AG10803 (cell line): ENCODE measurements at regions not wholly inside any gene's neighbourhood (a gene's known extent, or its start where the extent isn't known, plus 50 kb on each side); places are given as distances from the start of the nearest gene placed in this dataset.

ENCODE experiments used
- DNase-seq: peaks from one replicate; pipeline ENCODE4 v3.0.0; 2010; ENCODE audit warnings: low read depth
- H3K4me3 ChIP-seq: 2 replicates; pipeline ENCODE4 v1.5.1; 2011; ENCODE audit warnings: mild to moderate bottlenecking, low read length, control low read depth
- TF ChIP-seq, protein P1 (sequence below): conservative IDR thresholded peaks from 2 replicates; pipeline ENCODE4 v1.5.1; 2011; ENCODE audit warnings: mild to moderate bottlenecking, low read length, control low read depth, inconsistent platforms

DNA sequence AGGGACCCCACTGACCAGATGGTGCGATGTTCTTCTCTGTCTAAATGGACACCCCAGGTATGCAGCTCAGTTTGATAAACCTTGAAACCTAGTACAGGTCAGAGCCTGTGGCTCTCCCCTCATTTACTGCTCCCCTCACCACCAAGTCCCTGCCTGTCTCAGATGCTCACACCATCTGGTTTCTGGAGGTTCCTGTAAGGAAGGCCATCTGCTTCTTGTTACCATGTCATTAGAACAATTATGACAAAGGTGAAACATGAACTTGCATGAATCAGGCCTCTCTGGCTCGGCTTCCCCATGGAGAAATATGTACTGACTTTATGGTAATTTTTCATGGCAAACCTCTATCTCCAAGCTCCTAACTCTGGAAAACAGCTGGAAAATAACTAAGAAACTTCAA, 965.7 kb downstream of the UQCRFS1 start:
- no peak for DNase-seq
- TF ChIP-seq, protein P1, sequence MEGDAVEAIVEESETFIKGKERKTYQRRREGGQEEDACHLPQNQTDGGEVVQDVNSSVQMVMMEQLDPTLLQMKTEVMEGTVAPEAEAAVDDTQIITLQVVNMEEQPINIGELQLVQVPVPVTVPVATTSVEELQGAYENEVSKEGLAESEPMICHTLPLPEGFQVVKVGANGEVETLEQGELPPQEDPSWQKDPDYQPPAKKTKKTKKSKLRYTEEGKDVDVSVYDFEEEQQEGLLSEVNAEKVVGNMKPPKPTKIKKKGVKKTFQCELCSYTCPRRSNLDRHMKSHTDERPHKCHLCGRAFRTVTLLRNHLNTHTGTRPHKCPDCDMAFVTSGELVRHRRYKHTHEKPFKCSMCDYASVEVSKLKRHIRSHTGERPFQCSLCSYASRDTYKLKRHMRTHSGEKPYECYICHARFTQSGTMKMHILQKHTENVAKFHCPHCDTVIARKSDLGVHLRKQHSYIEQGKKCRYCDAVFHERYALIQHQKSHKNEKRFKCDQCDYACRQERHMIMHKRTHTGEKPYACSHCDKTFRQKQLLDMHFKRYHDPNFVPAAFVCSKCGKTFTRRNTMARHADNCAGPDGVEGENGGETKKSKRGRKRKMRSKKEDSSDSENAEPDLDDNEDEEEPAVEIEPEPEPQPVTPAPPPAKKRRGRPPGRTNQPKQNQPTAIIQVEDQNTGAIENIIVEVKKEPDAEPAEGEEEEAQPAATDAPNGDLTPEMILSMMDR: no peak
- no peak overlapping the region for H3K4me3 ChIP-seq

DNA sequence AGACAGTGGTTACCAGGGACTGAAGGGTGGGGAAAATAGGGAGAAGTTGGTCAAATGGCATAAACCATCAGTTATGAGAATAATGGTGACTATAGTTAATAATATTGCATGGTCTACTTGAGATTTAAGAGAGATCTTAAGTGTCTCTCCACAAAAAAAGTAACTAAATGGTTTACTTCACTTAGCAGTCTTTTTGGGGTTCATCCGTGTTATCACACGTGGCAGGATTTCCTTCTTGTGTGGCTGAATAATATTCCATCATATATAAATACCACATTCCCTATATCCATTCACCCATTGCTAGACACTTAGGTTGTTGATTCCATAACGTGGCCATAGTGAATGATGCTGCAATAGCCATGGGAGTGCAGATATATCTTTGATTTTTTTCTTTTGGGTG, 967.0 kb downstream of the UQCRFS1 start:
- no peak for DNase-seq
- TF ChIP-seq, protein P1: no peak
- H3K4me3 ChIP-seq: no peak overlapping the region

DNA sequence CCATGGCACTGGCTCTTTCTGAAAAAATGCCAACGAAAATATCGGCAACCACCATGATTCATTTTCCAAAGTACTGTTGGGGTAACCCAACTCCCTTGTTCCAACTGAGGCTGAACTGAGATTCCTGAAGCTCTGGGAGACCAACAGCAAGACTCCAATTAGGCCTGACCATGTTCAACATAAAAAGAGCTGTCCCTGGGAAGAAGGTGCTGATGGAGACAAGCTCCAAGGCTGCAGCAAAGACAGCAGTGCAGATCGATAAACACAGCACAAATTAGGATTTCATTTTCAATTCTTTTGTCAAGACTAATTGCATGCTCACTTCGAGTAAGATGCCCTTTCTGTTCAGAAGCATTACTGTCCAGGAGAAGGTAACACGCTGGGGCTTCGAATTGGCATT, 968.0 kb downstream of the UQCRFS1 start:
- H3K4me3 ChIP-seq: no peak overlapping the region
- TF ChIP-seq, protein P1: no peak
- no peak for DNase-seq

DNA sequence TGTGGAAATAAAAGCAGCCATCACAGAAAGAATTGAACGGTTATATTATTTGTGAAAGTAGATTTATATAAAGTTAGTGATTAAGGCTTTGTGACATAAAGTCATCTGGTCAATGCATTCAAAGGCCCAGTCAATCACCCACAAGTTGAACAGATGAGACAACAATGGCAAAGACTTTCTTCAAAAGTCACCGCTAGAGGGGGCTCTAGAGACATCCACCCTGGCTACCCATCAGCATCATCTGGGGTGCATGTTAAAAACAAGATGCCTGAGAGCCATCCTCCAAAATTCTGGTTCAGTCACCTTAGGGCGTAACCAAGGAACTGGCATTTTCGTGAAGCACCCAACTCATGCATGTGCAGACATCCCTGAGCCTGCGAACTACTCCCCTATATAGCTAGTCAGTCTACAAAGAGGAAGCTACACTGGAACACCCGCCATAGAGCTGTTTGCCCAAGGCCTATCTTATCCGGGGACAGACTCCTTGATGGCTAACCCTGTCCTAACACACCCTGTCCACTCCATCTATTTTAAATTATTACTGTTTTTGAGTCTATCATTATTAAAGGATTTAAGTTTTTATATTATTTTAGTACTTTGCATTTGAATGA, 970.5 kb downstream of the UQCRFS1 start:
- DNase-seq: peak; percentile 43
- H3K4me3 ChIP-seq: no peak overlapping the region
- TF ChIP-seq, protein P1: peak; percentile 80

DNA sequence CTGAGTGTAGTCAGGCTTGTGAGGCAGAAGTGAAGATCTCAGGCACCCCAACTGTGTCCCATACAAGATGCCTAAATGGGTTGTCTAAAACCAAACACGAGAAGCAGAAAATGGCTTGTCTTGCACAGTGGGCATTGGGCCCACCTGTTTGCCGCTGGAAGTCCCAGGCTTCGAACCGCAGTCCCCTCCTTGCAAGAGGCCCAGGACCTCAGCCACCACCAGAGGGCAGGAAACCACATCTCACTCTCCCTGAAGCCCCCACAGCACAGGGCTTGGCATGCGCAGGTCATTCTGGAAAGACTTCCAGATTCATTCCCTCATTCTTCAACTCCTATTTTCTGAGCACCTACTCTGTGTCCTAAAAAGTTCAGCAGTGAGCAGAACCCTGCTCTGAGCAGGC, 973.7 kb downstream of the UQCRFS1 start:
- H3K4me3 ChIP-seq: no peak overlapping the region
- TF ChIP-seq, protein P1: peak; percentile 22; the same call in 1 of the 2 replicates
- no peak for DNase-seq

DNA sequence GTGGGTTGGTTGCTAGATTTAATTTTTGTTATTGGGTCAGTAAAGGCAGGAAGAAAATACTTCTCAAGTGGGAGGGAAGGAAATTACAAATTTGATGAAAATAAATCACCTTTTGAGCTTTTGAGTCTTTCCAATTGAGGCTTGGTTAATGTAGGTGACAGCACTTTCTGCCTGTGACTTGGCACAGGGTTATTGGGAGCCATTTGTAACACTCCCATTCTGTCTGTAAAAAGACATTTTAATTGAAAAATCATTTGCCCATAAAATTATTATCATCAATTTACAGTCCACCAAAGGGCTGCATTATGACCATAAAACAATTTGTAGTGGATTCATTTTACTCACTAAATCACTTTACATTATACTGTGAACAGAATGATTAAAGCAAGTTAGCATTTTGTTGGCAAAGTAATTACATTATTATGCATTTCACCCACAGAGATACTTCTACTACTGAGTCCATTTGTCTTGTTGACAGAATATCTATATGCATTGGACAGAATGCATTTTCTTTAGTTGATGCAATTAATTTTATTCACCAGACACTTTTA, 974.6 kb downstream of the UQCRFS1 start:
- no peak for DNase-seq
- TF ChIP-seq, protein P1: no peak
- no peak overlapping the region for H3K4me3 ChIP-seq

DNA sequence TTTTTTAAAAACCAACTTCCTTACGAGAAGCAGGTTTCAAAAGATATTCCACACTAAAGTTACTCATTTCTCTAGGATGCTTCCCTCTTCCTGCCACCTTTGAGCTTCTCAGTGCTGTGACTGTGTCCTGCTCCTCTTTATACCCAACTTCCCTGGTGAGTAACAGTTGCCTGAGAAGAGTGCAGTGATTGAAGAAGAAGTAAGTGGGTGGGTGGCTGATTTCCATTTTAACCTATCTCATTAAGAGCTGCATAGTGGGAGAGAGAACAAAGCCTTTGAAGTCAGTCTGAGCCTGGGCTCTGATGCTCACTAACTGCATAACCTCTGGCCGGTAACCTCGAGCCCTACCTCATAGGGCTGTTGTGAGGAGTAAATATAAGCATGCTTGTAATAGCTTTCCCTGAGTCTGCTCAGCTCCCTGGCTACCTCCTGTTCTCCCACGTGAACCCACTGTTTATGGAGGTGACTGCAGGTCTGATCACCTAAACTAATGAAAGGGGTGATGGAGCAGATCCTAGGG, 977.3 kb downstream of the UQCRFS1 start:
- TF ChIP-seq, protein P1: no peak
- no peak overlapping the region for H3K4me3 ChIP-seq

More for the DNA sequence above, 977.3 kb downstream of the UQCRFS1 start:
- DNase-seq: no peak
